Choroid plexus epithelial cell (primary cell): ENCODE measurements at regions not wholly inside any gene's neighbourhood (a gene's known extent, or its start where the extent isn't known, plus 50 kb on each side); places are given as distances from the start of the nearest gene placed in this dataset.
"Not testable (repeated sequence)": the region's sequence is repeated elsewhere in the genome, so short reads cannot be mapped to it uniquely, and the experiment has no call there.

ENCODE experiments used
- DNase-seq: peaks from one replicate; pipeline ENCODE4 v3.0.0-alpha.2; 2010; ENCODE audit warnings: low read depth
- H3K4me3 ChIP-seq: 2 replicates; pipeline ENCODE4 v1.5.1; 2011; ENCODE audit warnings: low read depth, mild to moderate bottlenecking, control low read depth, low read length, moderate library complexity
- CTCF ChIP-seq: conservative IDR thresholded peaks from 2 replicates; pipeline ENCODE4 v1.5.1; 2011; ENCODE audit warnings: low read depth, mild to moderate bottlenecking, control low read depth, inconsistent platforms, low read length, moderate library complexity

GRCh38 chr13:57897225-57897624 lies 265.7 kb downstream of the PCDH17 start:
- DNase-seq, result no peak
- no peak overlapping the region for H3K4me3 ChIP-seq
- TF ChIP-seq CTCF, result no peak

GRCh38 chr13:57899096-57899495 lies 267.6 kb downstream of the PCDH17 start:
- TF ChIP-seq CTCF, result no peak
- no peak overlapping the region for H3K4me3 ChIP-seq
- DNase-seq, result no peak

DNA sequence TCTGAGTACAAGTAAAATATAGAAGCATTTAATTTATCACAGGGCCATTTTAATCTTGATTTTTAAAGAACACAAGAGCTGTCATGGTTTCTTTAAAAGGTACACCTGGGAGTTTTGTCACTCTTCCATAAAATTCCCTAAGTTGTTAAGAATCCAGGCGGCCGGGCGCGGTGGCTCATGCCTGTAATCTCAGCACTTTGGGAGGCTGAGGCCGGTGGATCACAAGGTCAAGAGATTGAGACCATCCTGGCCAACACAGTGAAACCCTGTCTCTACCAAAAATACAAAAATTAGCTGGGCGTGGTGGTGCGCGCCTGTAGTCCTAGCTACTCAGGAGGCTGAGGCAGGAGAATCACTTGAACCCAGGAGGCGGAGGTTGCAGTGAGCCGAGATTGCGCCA lies 278.3 kb downstream of the PCDH17 start:
- not testable (repeated sequence) for DNase-seq, H3K4me3 ChIP-seq

- TF ChIP-seq CTCF, result no peak
- H3K4me3 ChIP-seq, result no peak overlapping the region
- no peak for DNase-seq
These were observed 286.5 kb downstream of the PCDH17 start for GRCh38 chr13:57918086-57918485.

DNA sequence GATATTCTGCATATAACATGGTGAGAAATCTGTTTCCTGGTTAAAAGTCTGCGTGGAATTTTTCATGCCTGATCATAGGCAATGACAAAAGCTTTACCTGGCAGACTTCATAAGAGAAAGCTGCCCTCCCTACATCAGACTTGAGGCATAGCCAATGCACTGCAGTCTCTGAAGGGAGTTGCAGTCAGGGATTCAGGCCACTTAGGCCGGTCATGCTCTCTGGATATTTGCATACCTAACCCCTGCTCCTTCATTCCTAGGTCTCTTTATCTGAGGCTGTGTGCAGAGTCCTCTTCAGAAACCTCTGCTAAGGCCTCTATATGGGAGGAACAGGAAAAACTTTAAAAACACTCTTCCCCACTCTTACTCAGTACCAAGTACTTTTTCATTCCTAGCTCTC lies 287.4 kb downstream of the PCDH17 start:
- H3K4me3 ChIP-seq, result no peak overlapping the region
- TF ChIP-seq CTCF, result no peak
- DNase-seq, result no peak

GRCh38 chr13:57925250-57925649 lies 293.7 kb downstream of the PCDH17 start:
- H3K4me3 ChIP-seq, result no peak overlapping the region
- TF ChIP-seq CTCF, result no peak

GRCh38 chr13:57925751-57926150 lies 294.2 kb downstream of the PCDH17 start:
- H3K4me3 ChIP-seq, result no peak overlapping the region
- no peak for TF ChIP-seq CTCF
- no peak for DNase-seq

More at GRCh38 chr13:57925250-57925649, 293.7 kb downstream of the PCDH17 start:
- peak; percentile 0 for DNase-seq

DNA sequence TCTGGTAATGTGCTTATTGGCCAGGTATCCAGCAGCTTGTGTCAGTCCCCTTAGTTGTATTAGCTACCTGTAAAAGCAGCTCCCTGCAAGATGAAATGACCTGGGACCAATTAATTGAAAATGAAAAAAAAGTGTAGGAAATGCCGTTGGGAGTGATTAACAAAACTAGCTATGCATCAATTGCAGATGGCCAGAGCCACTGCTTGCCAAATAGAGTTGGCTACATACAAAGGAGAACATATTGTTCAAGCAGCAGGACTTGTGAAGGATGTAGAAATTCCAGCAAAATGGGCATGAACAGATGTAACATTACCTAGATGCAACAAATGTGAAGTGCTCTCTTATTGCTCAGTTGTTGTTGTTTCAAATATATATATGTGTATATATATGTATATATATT lies 300.5 kb downstream of the PCDH17 start:
- H3K4me3 ChIP-seq, result no peak overlapping the region
- no peak for TF ChIP-seq CTCF
- DNase-seq, result no peak
